Neuronal stem cell (in vitro differentiated cells): ENCODE measurements at regions not wholly inside any gene's neighbourhood (a gene's known extent, or its start where the extent isn't known, plus 50 kb on each side); places are given as distances from the start of the nearest gene placed in this dataset.

Experiments
- DNase-seq: peaks from one replicate; pipeline ENCODE4 v3.0.0-alpha.2; 2013; ENCODE audit warnings: low spot score
- H2AFZ ChIP-seq: one replicate; pipeline ENCODE4 v1.6.1; 2013; ENCODE audit warnings: mild to moderate bottlenecking, low read length, inconsistent platforms
- H2AK5ac ChIP-seq: 2 replicates; pipeline ENCODE4 v1.6.1; 2013; ENCODE audit warnings: low read depth, mild to moderate bottlenecking, inconsistent platforms, low read length, moderate library complexity, mixed read lengths
- H2BK120ac ChIP-seq: 2 replicates; pipeline ENCODE4 v1.6.1; 2013; ENCODE audit warnings: low read depth, mild to moderate bottlenecking, inconsistent platforms, low read length, moderate library complexity, mixed read lengths
- H2BK12ac ChIP-seq: one replicate; pipeline ENCODE4 v1.6.1; 2013; ENCODE audit warnings: low read length, inconsistent platforms
- H2BK15ac ChIP-seq: 2 replicates; pipeline ENCODE4 v1.6.1; 2013; ENCODE audit warnings: mild to moderate bottlenecking, low read length, inconsistent platforms, mixed read lengths
- H2BK5ac ChIP-seq: one replicate; pipeline ENCODE4 v1.6.1; 2013; ENCODE audit warnings: inconsistent platforms, mild to moderate bottlenecking, low read length, moderate library complexity
- H3K14ac ChIP-seq: one replicate; pipeline ENCODE4 v1.6.1; 2013; ENCODE audit warnings: low read length, inconsistent platforms
- H3K18ac ChIP-seq: 2 replicates; pipeline ENCODE4 v1.6.1; 2013; ENCODE audit warnings: low read length, inconsistent platforms
- H3K23ac ChIP-seq: 2 replicates; pipeline ENCODE4 v1.6.1; 2013; ENCODE audit warnings: low read depth, mild to moderate bottlenecking, mixed read lengths, low read length, inconsistent platforms; ENCODE audit not compliant: poor library complexity
- H3K27ac ChIP-seq: replicated peaks from 3 replicates; pipeline ENCODE4 v1.5.1; 2013; ENCODE audit warnings: low read length, inconsistent platforms
- H3K27me3 ChIP-seq, 3 experiments: 2 replicates each; pipeline ENCODE4 v1.6.1; 2013; ENCODE audit warnings: low read length in 3 of 3, mild to moderate bottlenecking in 2 of 3, inconsistent platforms in 1 of 3, low read depth in 1 of 3, mixed read lengths in 1 of 3, moderate library complexity in 1 of 3; ENCODE audit not compliant: control insufficient read depth in 3 of 3, insufficient read depth in 3 of 3
- H3K36me3 ChIP-seq, 2 donors: replicated peaks in 1 of 2; 2 replicates each; pipeline ENCODE4 v1.6.1; 2013; ENCODE audit warnings: low read length in 2 of 2; ENCODE audit not compliant: control insufficient read depth in 2 of 2, insufficient read depth in 2 of 2
- H3K4ac ChIP-seq: 2 replicates; pipeline ENCODE4 v1.6.1; 2013; ENCODE audit warnings: inconsistent platforms, mild to moderate bottlenecking, low read length, moderate library complexity
- H3K4me1 ChIP-seq, 2 donors: 1 replicate in 1 of 2; 2 replicates in 1 of 2; pipeline ENCODE4 v1.6.1; 2013; ENCODE audit warnings: low read length in 2 of 2, low read depth in 1 of 2; ENCODE audit not compliant: control insufficient read depth in 2 of 2, insufficient read depth in 1 of 2
- H3K4me2 ChIP-seq: one replicate; pipeline ENCODE4 v1.6.1; 2013; ENCODE audit warnings: mild to moderate bottlenecking, low read length, inconsistent platforms; ENCODE audit not compliant: insufficient read depth, poor library complexity, severe bottlenecking
- H3K4me3 ChIP-seq, 2 donors: 2 replicates each; pipeline ENCODE4 v1.5.1; 2013; ENCODE audit warnings: low read length in 2 of 2, mild to moderate bottlenecking in 2 of 2, inconsistent platforms in 1 of 2, moderate library complexity in 1 of 2
- H3K79me1 ChIP-seq: one replicate; pipeline ENCODE4 v1.6.1; 2013; ENCODE audit warnings: low read depth, mild to moderate bottlenecking, inconsistent platforms, low read length, moderate library complexity
- H3K9ac ChIP-seq: one replicate; pipeline ENCODE4 v1.6.1; 2013; ENCODE audit warnings: mild to moderate bottlenecking, low read depth, low read length, inconsistent platforms; ENCODE audit not compliant: poor library complexity
- H3K9me3 ChIP-seq, 2 donors: replicated peaks in 1 of 2; 2 replicates each; pipeline versions ENCODE3 to v1.6.1; 2013; ENCODE audit warnings: low read length in 2 of 2, mild to moderate bottlenecking in 2 of 2, inconsistent platforms in 1 of 2, low read depth in 1 of 2, mixed read lengths in 1 of 2, moderate library complexity in 1 of 2; ENCODE audit not compliant: control insufficient read depth in 2 of 2, insufficient read depth in 1 of 2
- H4K8ac ChIP-seq: one replicate; pipeline ENCODE4 v1.6.1; 2013; ENCODE audit warnings: low read depth, mild to moderate bottlenecking, inconsistent platforms, low read length, moderate library complexity
- H4K91ac ChIP-seq: one replicate; pipeline ENCODE4 v1.6.1; 2013; ENCODE audit warnings: low read length, low read depth, mild to moderate bottlenecking, inconsistent platforms; ENCODE audit not compliant: poor library complexity
- WGBS, 2 donors: extraction: QIAGEN DNeasy Blood & Tissue Kit; methylation state at CpG; one replicate each; pipeline ENCODE4 v1.1.7; 2013; ENCODE audit warnings: missing lambda C conversion rate in 2 of 2, mixed read lengths in 1 of 2; ENCODE audit not compliant: insufficient read length in 2 of 2, insufficient replicate concordance in 1 of 2; ENCODE audit errors: extremely low coverage in 2 of 2; 5-methylcytosine and 5-hydroxymethylcytosine counted together

GRCh38 chr3:14282001-14282705, 103.5 kb downstream of the LSM3 start:
- H3K4me2 ChIP-seq: no peak overlapping the region
- no peak overlapping the region for H2BK5ac ChIP-seq
- no peak overlapping the region for H2BK15ac ChIP-seq
- no peaks in the 10 kb centered on the region for H3K36me3 ChIP-seq
- H2AFZ ChIP-seq: no peak overlapping the region
- peak overlapping the region; percentile 56 for H4K91ac ChIP-seq
- H2BK12ac ChIP-seq: no peak overlapping the region
- H2AK5ac ChIP-seq: no peak overlapping the region
- no peak overlapping the region for H2BK120ac ChIP-seq
- no peak overlapping the region for H3K23ac ChIP-seq
- no peaks in the 10 kb centered on the region for H3K79me1 ChIP-seq
- H3K9ac ChIP-seq: no peak overlapping the region
- H3K27me3 ChIP-seq: peaks cover 0 to 54% (median 0%) of the 10 kb centered on the region in 3 experiments
- H3K14ac ChIP-seq: no peak overlapping the region
- H3K27ac ChIP-seq: no peak overlapping the region
- peaks cover 0 to 14% of the 10 kb centered on the region in 2 donors for H3K4me1 ChIP-seq
- no peak overlapping the region for H4K8ac ChIP-seq
- no peak overlapping the region for H3K4me3 ChIP-seq
- DNase-seq: no peak
- H3K9me3 ChIP-seq: no peaks in the 10 kb centered on the region
- WGBS, 2 donors: no CpG with 5 or more reads among the region's 12 CpGs
- no peak overlapping the region for H3K18ac ChIP-seq
- no peak overlapping the region for H3K4ac ChIP-seq

- Histone ChIP-seq H2BK15ac (no peak overlapping the region), H2AK5ac (no peak overlapping the region), H2BK12ac (no peak overlapping the region), H3K9ac (no peak overlapping the region), H3K79me1 (no peaks in the 10 kb centered on the region), H2BK120ac (no peak overlapping the region), H3K27ac (no peak overlapping the region), H3K18ac (no peak overlapping the region), H3K4me2 (no peak overlapping the region), H2BK5ac (no peak overlapping the region), H3K14ac (no peak overlapping the region), H3K4ac (no peak overlapping the region), H3K23ac (no peak overlapping the region), H3K27me3 (peaks cover 0 to 49% (median 0%) of the 10 kb centered on the region in 3 experiments), H4K8ac (no peak overlapping the region), H3K4me1 (peaks cover 0 to 14% of the 10 kb centered on the region in 2 donors), H3K4me3 (no peak overlapping the region), H4K91ac (peak overlapping the region; percentile 58), H3K9me3 (no peaks in the 10 kb centered on the region), H2AFZ (no peak overlapping the region), H3K36me3 (no peaks in the 10 kb centered on the region)
- no CpG with 5 or more reads among the region's 6 CpGs for WGBS, 2 donors
- no peak for DNase-seq
Observed at GRCh38 chr3:14282706-14283075, 104.1 kb downstream of the LSM3 start.

DNA sequence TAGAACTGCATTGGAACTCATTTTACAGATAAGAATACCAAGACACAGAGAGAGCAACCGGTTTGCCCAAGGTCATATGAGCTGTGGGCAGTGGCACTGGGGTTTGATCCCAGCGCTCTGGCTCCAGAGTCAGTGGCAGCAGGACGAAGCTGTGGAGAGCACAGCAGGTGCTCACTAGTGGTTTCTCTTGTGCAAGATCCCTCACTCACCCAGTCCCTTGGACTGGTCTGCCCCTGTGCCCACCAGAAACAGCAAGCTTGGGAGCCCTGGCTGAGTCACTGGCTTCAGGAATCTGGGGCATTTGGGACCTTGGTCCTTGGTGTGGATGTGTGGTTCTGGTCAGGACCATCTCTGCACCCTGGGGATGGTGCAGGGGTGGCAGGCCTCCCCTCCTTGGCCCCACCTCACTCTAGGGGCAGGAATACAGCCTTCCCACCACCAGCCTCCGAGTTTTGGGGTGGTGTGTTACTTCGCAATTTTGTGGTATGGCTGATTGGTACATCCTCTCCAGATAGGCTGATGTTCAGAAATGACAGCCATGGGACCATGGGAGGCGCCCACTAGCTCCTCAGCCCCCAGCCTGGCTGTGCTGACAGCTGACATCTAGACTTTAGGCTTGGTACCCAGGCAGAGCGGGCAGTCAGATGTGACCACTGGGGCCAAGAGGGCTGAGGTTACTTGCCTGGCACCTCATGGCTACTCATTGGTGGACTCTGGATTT, 104.6 kb downstream of the LSM3 start:
- Histone ChIP-seq H2BK15ac (peak overlapping the region; percentile 35), H3K27me3 (peaks cover 0 to 47% (median 0%) of the 10 kb centered on the region in 3 experiments)

GRCh38 chr3:14283813-14284438, 105.3 kb downstream of the LSM3 start:
- Histone ChIP-seq H3K4ac (no peak overlapping the region), H3K14ac (no peak overlapping the region), H2AFZ (no peak overlapping the region), H3K27ac (no peak overlapping the region), H2BK15ac (no peak overlapping the region), H3K79me1 (no peaks in the 10 kb centered on the region), H2BK5ac (no peak overlapping the region), H3K18ac (no peak overlapping the region), H3K4me2 (no peak overlapping the region), H3K9me3 (no peaks in the 10 kb centered on the region), H2AK5ac (no peak overlapping the region), H3K9ac (no peak overlapping the region), H3K27me3 (peaks cover 0 to 43% (median 0%) of the 10 kb centered on the region in 3 experiments), H2BK12ac (no peak overlapping the region), H4K8ac (no peak overlapping the region), H3K23ac (no peak overlapping the region), H3K4me1 (peaks cover 0 to 10% of the 10 kb centered on the region in 2 donors), H2BK120ac (no peak overlapping the region), H3K36me3 (no peaks in the 10 kb centered on the region), H3K4me3 (no peak overlapping the region), H4K91ac (no peak overlapping the region)
- no peak for DNase-seq
- no CpG with 5 or more reads among the region's 4 CpGs for WGBS, 2 donors

More for the DNA sequence above, 104.6 kb downstream of the LSM3 start:
- Histone ChIP-seq H3K4me1 (peaks cover 0 to 14% of the 10 kb centered on the region in 2 donors), H3K4me3 (no peak overlapping the region), H2AFZ (no peak overlapping the region), H3K18ac (no peak overlapping the region), H3K9me3 (no peaks in the 10 kb centered on the region), H2BK5ac (no peak overlapping the region), H4K8ac (no peak overlapping the region), H3K4ac (no peak overlapping the region), H3K36me3 (no peaks in the 10 kb centered on the region), H2AK5ac (peak overlapping the region; percentile 14), H3K14ac (no peak overlapping the region), H3K23ac (no peak overlapping the region), H3K4me2 (no peak overlapping the region), H2BK120ac (no peak overlapping the region), H3K79me1 (no peaks in the 10 kb centered on the region), H3K9ac (no peak overlapping the region), H4K91ac (peak overlapping the region; percentile 58), H3K27ac (no peak overlapping the region), H2BK12ac (peak overlapping the region; percentile 68)
- no CpG with 5 or more reads among the region's 7 CpGs for WGBS, 2 donors
- DNase-seq: no peak
